Adrenal gland (tissue), 9 donors: ENCODE measurements at regions not wholly inside any gene's neighbourhood (a gene's known extent, or its start where the extent isn't known, plus 50 kb on each side); places are given as distances from the start of the nearest gene placed in this dataset.

ENCODE experiments used
- DNase-seq, 7 donors: peaks; one replicate each; pipeline ENCODE4 v3.0.0-alpha.2; 2019 to 2020
- H3K27ac ChIP-seq, 5 donors: fragments of 200-600 bp; sonication (generic) in 4 of 5; 1 replicate in 3 of 5; 2 replicates in 2 of 5; pipeline versions ENCODE4 v1.5.1 to v1.8.0; 2016 to 2020; ENCODE audit warnings: mild to moderate bottlenecking in 1 of 5
- H3K27me3 ChIP-seq: fragments of 200-600 bp; 2 replicates; pipeline ENCODE4 v1.8.0; 2021
- H3K36me3 ChIP-seq, 2 donors: fragments of 200-600 bp; replicated peaks in 1 of 2; 1 replicate in 1 of 2; 2 replicates in 1 of 2; pipeline versions ENCODE4 v1.5.1 to v1.8.0; 2018 to 2022
- H3K4me1 ChIP-seq, 2 donors: fragments of 200-600 bp; replicated peaks in 1 of 2; 1 replicate in 1 of 2; 2 replicates in 1 of 2; pipeline versions ENCODE4 v1.5.1 to v1.8.0; 2018 to 2021
- H3K4me3 ChIP-seq, 4 donors: fragments of 200-600 bp; sonication (generic) in 3 of 4; one replicate each; pipeline ENCODE4 v1.5.1; 2016 to 2018
- H3K9me3 ChIP-seq, 3 donors: fragments of 200-600 bp; sonication (generic) in 1 of 3; replicated peaks in 1 of 3; 1 replicate in 2 of 3; 2 replicates in 1 of 3; pipeline versions ENCODE4 v1.5.1 to v1.8.0; 2016 to 2021
- CTCF ChIP-seq, 6 experiments: fragments of 450-650 bp in 4 of 6; fragments of 200-600 bp in 2 of 6; sonication (generic) in 1 of 6; IDR thresholded peaks; 1 replicate in 5 of 6; 2 replicates in 1 of 6; pipeline versions ENCODE4 v1.5.1 to v1.8.0; 2016 to 2021; ENCODE audit warnings: antibody characterized with exemption in 6 of 6, mild to moderate bottlenecking in 2 of 6, moderate library complexity in 1 of 6
- POLR2A ChIP-seq, 2 donors: fragments of 450-650 bp; IDR thresholded peaks; one replicate each; pipeline ENCODE4 v1.6.1; 2017; ENCODE audit warnings: antibody characterized with exemption in 2 of 2, mild to moderate bottlenecking in 2 of 2, moderate library complexity in 1 of 2
- WGBS, 4 donors: extraction: QIAGEN DNeasy Blood & Tissue Kit in 2 of 4; methylation state at CpG; one replicate each; pipeline versions ENCODE4 v1.1.5 to v1.1.7; 2013 to 2017; 5-methylcytosine and 5-hydroxymethylcytosine counted together
- intact Hi-C, 2 donors: fragments of 100-400 bp; cut with DNase I; formaldehyde crosslinking; loops; one replicate each; pipeline versions ENCODE4 v1.14.1 to v1.15.0; 2022 to 2023
- donor health status: healthy with polysubstance abuse.
- donor health status: Bipolar disorder and iron deficiency.
- donor health status: DM: yes; HTN: yes; CAD: no.
- donor health status: DM: no; HTN: no; CAD: no.
- donor health status: DM: no; HTN: no; CAD: no.

GRCh38 chr22:25399649-25400151, 164.8 kb upstream of the GRK3 start:
- peaks cover 34 to 51% of the 10 kb centered on the region in 2 donors for H3K4me1 ChIP-seq
- DNase-seq, result no peak
- TF ChIP-seq CTCF (IDR thresholded peaks at IDR 0.05) (no peak), POLR2A (IDR thresholded peaks at IDR 0.05) (no peak)
- no peaks in the 10 kb centered on the region for H3K36me3 ChIP-seq
- H3K27ac ChIP-seq, result no peak overlapping the region
- H3K27me3 ChIP-seq, result no peaks in the 10 kb centered on the region
- intact Hi-C loops, result loop anchor here in 1 of 2 donors (5.0 kb wide), 1 partner anchor 32 kb away; no protein-coding TSS in a partner anchor
- 93 to 95% (median 94%) methylated on average over 10 to 12 of the region's 12 CpGs for WGBS, 4 donors
- no peaks in the 10 kb centered on the region for H3K9me3 ChIP-seq
- no peak overlapping the region for H3K4me3 ChIP-seq

- Histone ChIP-seq H3K4me3 (no peak overlapping the region), H3K27me3 (no peaks in the 10 kb centered on the region), H3K36me3 (no peaks in the 10 kb centered on the region), H3K4me1 (peaks cover 28 to 44% of the 10 kb centered on the region in 2 donors), H3K27ac (peak overlapping the region in 3 of 5 donors; percentile 78 to 94 (median 80)), H3K9me3 (no peaks in the 10 kb centered on the region)
- WGBS, 4 donors, result 78 to 84% (median 80%) methylated on average over 6 of the region's 6 CpGs
- intact Hi-C loops, result loop anchor here in 1 of 2 donors (5.0 kb wide), 1 partner anchor 35 kb away; no protein-coding TSS in a partner anchor
- TF ChIP-seq CTCF (IDR thresholded peaks at IDR 0.05) (no peak), POLR2A (IDR thresholded peaks at IDR 0.05) (no peak)
- no peak for DNase-seq
Measured at GRCh38 chr22:25402160-25402500, 162.3 kb upstream of the GRK3 start.

GRCh38 chr22:25402501-25403283, 161.8 kb upstream of the GRK3 start:
- Histone ChIP-seq H3K4me1 (peaks cover 28 to 44% of the 10 kb centered on the region in 2 donors), H3K27ac (peak overlapping the region; percentile 3 to 94 (median 78)), H3K27me3 (no peaks in the 10 kb centered on the region), H3K36me3 (no peaks in the 10 kb centered on the region), H3K9me3 (no peaks in the 10 kb centered on the region), H3K4me3 (peak overlapping the region in 1 of 4 donors; percentile 100)
- WGBS, 4 donors, result 15 to 31% (median 23%) methylated on average over 10 to 14 of the region's 14 CpGs
- TF ChIP-seq POLR2A (IDR thresholded peaks at IDR 0.05) (peak in 1 of 2 donors; percentile 18), CTCF (IDR thresholded peaks at IDR 0.05) (no peak)
- intact Hi-C loops, result loop anchor here in 1 of 2 donors (5.0 kb wide), 1 partner anchor 35 kb away; no protein-coding TSS in a partner anchor
- DNase-seq, result peak in 6 of 7 donors; percentile 43 to 77 (median 50)

- Histone ChIP-seq H3K4me3 (peak overlapping the region in 2 of 4 donors; percentile 23 to 100), H3K9me3 (no peaks in the 10 kb centered on the region), H3K36me3 (no peaks in the 10 kb centered on the region), H3K27ac (peak overlapping the region; percentile 3 to 94 (median 78)), H3K27me3 (no peaks in the 10 kb centered on the region), H3K4me1 (peaks cover 28 to 44% of the 10 kb centered on the region in 2 donors)
- no peak for DNase-seq
- intact Hi-C loops, result loop anchor here in 1 of 2 donors (5.0 kb wide), 1 partner anchor 36 kb away; no protein-coding TSS in a partner anchor
- TF ChIP-seq CTCF (IDR thresholded peaks at IDR 0.05) (no peak), POLR2A (IDR thresholded peaks at IDR 0.05) (no peak)
- WGBS, 4 donors, result 16 to 25% (median 20%) methylated on average over 8 of the region's 8 CpGs
Measured at GRCh38 chr22:25403284-25403810, 161.1 kb upstream of the GRK3 start.
